HG03575 (cell line): ENCODE measurements at regions not wholly inside any gene's neighbourhood (a gene's known extent, or its start where the extent isn't known, plus 50 kb on each side); places are given as distances from the start of the nearest gene placed in this dataset.

ENCODE experiments used
- ATAC-seq: cut with Tn5 transposase; IDR thresholded peaks from one replicate; pipeline ENCODE4 v1.9.1; 2021; ENCODE audit not compliant: unreplicated experiment, insufficient number of reproducible peaks, low FRiP score; ENCODE audit errors: extremely low read depth

DNA sequence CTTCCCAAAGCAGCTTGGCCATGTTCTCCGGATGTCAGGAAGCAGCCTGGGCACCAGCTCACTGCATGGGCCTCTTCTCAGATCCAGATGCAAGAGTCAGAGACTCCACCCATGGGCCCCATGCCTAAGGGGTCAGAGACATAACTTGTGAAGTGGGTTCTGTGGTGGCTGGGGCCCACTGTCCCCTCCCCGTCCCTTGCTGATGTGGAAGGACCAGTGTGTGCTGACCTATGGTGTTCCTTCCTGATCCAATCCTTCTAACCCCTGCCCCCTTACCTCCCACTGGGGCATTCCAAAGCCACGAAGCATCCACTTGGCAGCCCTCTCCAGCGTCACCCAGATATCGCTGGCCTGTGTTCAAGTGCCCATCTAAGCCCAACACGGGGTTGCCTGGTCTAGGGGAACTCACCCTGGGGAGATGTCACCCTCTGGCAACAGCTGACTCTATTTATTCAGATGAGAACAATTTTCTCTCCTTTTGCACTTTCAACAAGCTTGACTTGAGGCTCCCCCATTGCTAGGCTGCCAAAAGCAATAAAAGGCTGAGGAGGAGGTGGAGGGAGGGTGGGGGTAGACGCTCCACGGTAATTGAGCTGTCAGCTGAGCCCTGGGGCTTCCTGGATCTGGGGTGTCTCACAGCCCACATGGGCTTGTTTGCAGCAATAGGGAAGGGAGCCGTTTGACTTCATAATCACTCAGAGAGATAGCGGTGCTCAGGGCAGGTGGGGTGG lies 158.5 kb downstream of the ADAMTS15 start:
- no peak for ATAC-seq

GRCh38 chr11:130608287-130608686 lies 159.8 kb downstream of the ADAMTS15 start:
- no peak for ATAC-seq

DNA sequence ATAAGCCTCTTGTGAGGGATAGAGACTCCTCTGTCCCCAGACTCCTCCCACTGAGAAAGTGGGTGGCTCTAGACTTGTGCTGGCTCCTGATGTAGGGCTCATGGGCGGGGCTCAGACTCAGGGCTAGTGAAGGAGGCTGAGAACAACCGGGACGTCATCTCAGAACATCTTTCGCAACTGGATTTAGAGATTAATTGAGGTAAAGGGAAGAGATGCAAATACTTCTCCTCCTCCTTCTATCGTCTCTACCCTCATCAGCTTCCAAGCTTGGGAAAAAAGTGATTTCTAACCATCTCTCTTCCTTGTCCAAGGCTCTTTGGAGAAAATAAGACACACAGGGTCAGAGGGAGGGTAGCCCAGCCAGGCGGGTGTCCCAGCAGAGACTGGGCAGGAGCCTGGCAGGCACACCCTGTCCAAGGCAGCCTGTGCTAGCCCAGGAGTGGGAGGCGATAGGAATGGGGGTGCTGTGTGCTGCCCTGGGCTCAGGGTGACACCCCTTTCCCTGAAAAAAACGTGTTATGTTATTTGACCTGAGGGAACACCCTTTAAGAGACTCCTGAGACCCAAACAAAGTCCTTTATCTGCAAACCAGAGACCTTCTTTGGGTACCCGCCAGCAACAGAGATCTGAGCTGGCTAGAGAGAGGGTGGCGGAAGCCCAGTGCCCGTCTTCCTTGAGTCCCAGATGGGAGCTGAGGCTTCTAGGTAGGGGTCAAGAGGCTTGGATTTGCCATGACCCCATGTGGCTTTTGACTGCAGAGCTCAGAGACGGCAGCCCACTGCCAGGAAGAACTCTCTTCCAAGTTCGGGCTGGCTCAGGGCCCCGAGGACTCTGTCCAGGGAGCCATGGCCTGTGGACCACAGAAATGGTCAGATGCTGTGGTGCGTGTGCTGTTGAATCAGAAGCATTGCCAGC lies 160.9 kb downstream of the ADAMTS15 start:
- no peak for ATAC-seq

GRCh38 chr11:130611791-130612251 lies 163.4 kb downstream of the ADAMTS15 start:
- no peak for ATAC-seq

- no peak for ATAC-seq
Observed at GRCh38 chr11:130612291-130612851, 163.9 kb downstream of the ADAMTS15 start.

- ATAC-seq, result no peak
Observed at GRCh38 chr11:130613396-130613795, 165.0 kb downstream of the ADAMTS15 start.

GRCh38 chr11:130614591-130614990 lies 166.1 kb downstream of the ADAMTS15 start:
- no peak for ATAC-seq

- no peak for ATAC-seq
Observed at GRCh38 chr11:130615561-130615960, 167.1 kb downstream of the ADAMTS15 start.

GRCh38 chr11:130616573-130616972 lies 168.1 kb downstream of the ADAMTS15 start:
- no peak for ATAC-seq

- ATAC-seq, result no peak
Observed at GRCh38 chr11:130617001-130617400, 168.6 kb downstream of the ADAMTS15 start.

GRCh38 chr11:130620548-130620947 lies 172.1 kb downstream of the ADAMTS15 start:
- ATAC-seq, result no peak

DNA sequence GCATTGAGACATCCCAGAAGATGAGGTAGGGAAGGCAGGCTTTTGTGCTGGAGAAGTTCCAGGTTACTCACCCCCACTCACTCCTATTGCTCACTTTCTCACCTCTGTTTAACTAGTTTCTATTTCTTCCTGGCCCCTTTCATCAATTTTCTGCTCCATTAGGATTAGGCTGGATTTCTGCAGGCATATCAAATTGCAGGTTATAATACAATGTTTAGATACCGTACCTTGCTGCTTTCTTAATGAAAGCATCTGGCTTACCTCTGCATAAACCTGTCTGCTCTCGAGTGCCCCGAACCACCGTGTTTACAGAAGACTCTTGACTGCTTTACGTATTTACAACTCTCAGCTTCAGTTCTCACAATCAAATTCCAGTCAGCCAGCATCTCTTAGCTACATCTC lies 173.7 kb downstream of the ADAMTS15 start:
- no peak for ATAC-seq

DNA sequence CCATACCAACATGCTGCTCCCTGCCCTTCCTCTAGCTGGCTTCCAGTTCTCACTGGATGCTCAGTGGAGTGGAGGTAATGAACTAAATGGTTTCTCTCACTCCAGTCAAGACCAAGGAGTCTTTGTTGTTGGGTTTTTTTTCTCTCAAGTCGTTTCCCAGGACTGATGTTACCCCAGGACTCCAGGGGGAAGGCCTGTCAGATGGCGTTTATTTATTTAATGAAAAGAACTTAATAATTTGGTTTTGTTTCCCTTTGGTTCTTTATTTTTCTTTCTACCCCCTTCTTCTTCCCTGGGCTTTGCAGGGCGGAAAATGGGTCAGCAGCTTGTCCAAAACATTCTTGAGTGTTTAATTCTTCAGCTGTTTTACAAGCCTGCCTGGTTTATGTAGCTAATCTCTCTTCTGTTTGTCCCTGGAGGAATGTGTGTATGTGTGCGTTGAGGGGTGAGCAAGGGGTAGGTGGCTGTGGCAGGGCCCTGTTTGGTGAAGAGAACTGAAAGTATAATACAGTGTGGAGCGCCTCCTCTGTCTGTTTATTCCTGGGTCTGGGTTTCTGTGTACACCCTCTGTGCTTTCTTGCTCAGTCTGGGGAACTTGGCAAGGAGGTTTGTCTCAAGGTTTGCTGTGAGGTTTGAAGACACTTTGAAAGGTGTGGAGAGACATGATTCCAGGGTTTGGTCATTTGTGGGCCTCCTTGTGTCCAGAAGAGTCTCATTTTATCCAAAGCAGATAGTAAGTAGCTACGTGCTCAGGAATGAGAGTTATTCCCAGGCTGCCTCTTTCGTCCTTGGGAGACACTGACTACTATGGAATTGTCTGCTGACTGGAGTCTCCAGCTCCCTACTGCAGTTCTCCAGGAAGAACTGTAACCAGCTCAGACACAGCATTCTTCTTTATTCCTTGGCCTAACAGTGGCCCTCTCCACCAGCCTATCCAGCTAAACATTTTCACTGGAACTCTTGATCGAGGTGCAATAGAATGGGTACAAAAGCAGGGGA lies 175.5 kb downstream of the ADAMTS15 start:
- no peak for ATAC-seq

DNA sequence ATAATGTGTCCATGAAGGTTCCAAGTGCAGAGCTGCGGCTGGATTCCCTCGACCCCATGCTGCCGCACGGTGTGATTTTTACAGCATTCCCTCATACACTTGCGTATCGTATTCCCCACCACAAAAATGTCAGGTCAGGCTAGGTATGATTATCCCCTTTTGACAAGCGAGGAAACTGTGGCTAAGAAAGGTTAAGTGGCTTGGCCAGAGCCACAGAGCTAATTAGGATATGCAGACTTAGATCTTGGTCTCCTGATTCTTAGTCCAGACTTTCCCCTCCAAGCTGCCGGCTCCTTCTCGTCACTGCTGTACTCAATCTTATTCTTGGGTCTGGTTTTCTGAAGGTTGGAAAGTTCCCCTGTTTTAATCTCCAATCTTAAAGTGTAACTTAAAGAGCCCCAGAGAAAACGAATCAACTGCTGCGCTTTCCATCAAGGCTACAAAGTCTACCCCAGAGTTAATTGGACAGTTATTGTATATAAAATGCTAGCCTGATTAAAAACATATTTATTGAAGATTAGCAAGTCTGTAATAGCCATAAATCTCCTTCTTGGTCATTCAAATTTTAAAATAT lies 176.6 kb downstream of the ADAMTS15 start:
- ATAC-seq, result no peak

GRCh38 chr11:130625578-130626306 lies 177.3 kb downstream of the ADAMTS15 start:
- no peak for ATAC-seq

- ATAC-seq, result no peak
Observed at GRCh38 chr11:130629039-130629438, 180.6 kb downstream of the ADAMTS15 start.

DNA sequence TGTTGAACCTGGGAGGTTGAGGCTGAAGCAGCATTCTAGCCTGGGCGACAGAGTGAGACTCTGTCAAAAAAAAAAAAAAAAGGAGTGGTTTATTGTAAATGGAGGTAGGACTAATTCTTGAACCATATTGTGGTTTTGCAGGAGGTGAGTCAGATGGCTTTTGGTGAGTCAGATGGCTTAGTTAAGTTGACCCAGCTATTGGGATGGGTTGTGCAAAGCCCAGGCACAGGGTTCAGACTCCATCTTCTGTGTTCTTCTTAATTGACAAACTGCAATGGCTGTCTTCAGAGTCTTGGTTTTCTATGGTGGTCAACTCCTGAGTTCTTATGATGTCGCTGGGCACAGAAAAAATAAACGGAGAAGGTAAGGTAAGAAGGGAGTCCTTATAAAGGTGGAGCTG lies 182.7 kb downstream of the ADAMTS15 start:
- ATAC-seq, result no peak

DNA sequence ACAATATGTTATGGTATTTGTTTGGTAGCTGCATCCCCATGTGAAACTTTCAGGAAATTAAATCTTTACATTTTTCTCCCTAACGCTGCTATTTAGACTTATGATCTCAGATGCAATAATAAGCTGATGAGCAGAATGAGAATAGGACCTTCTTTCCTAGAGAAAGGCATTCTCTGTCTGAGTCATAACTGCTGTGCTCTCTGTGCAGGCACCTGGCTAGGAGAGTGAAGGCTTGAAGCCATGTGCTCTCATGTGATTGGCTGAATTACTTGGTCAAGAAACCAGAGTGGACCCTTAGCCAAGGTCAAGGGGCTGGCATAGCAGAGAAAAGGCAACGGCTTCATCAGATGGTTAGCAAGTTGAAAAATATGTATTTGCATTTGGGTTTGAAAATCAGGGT lies 185.0 kb downstream of the ADAMTS15 start:
- ATAC-seq, result no peak
